ENCODE measurements at regions not wholly inside any gene's neighbourhood (a gene's known extent, or its start where the extent isn't known, plus 50 kb on each side); places are given as distances from the start of the nearest gene placed in this dataset.
"Not testable (repeated sequence)": the region's sequence is repeated elsewhere in the genome, so short reads cannot be mapped to it uniquely, and the experiment has no call there.

- in situ Hi-C loops (cut with MboI) = no loop called here
Observed at GRCh38 chr1:201732351-201732750, 96.6 kb upstream of the IPO9 start.

GRCh38 chr1:201734221-201734620, 94.7 kb upstream of the IPO9 start:
- Histone ChIP-seq H3F3A (ENCODE audit: insufficient read depth) (peaks cover 52% of the 10 kb centered on the region), H3K4me1 (ENCODE audit: insufficient read depth) (peaks cover 48% of the 10 kb centered on the region), H3K79me2 (ENCODE audit: insufficient read depth) (peaks cover 100% of the 10 kb centered on the region)
- H3K4me2 ChIP-seq (ENCODE audit: unreplicated experiment); H4K20me1 ChIP-seq (ENCODE audit: insufficient read depth); H3K27ac ChIP-seq; H3K4me3 ChIP-seq; H2AFZ ChIP-seq; H3K9me3 ChIP-seq (ENCODE audit: low read depth); H3K9me2 ChIP-seq (ENCODE audit: insufficient read depth); H3K9ac ChIP-seq; in situ Hi-C loops (cut with MboI); DNase-seq; H3K27me3 ChIP-seq (replicated peaks; ENCODE audit: insufficient read depth); H3K36me3 ChIP-seq (ENCODE audit: low read depth): not testable (repeated sequence)
- 83 to 85% methylated on average over 4 of the region's 4 CpGs for WGBS, 2 experiments (ENCODE audit: low coverage in 1 of 2, low lambda C conversion rate in 2 of 2, missing lambda C conversion rate in 2 of 2)

More at GRCh38 chr1:201732351-201732750, 96.6 kb upstream of the IPO9 start:
- H2AFZ ChIP-seq = no peak overlapping the region
- no peak overlapping the region for H3K4me3 ChIP-seq
- H3K27me3 ChIP-seq (replicated peaks; ENCODE audit: insufficient read depth) = no peaks in the 10 kb centered on the region
- H3K79me2 ChIP-seq (ENCODE audit: insufficient read depth) = peaks cover 100% of the 10 kb centered on the region
- no peaks in the 10 kb centered on the region for H4K20me1 ChIP-seq (ENCODE audit: insufficient read depth)
- peak overlapping the region; percentile 24 for H3K4me2 ChIP-seq (ENCODE audit: unreplicated experiment)
- no peaks in the 10 kb centered on the region for H3K9me2 ChIP-seq (ENCODE audit: insufficient read depth)
- H3K36me3 ChIP-seq (ENCODE audit: low read depth) = no peaks in the 10 kb centered on the region; the same call in 1 of the 2 replicates
- TF ChIP-seq EZH2phosphoT487 (IDR thresholded peaks at IDR 0.05; ENCODE audit: insufficient read depth, low read depth) (no peak), EZH2 (IDR thresholded peaks at IDR 0.05; ENCODE audit: insufficient read depth, poor library complexity, severe bottlenecking) (no peak)
- 48 to 56% methylated on average over 2 of the region's 2 CpGs for WGBS, 2 experiments (ENCODE audit: low coverage in 1 of 2, low lambda C conversion rate in 2 of 2, missing lambda C conversion rate in 2 of 2)
- peaks cover 47% of the 10 kb centered on the region for H3F3A ChIP-seq (ENCODE audit: insufficient read depth)
- H3K27ac ChIP-seq = peak overlapping the region; percentile 47
- peaks cover 29% of the 10 kb centered on the region for H3K4me1 ChIP-seq (ENCODE audit: insufficient read depth)
- DNase-seq = peak; percentile 68
- H3K9me3 ChIP-seq (ENCODE audit: low read depth) = no peaks in the 10 kb centered on the region
- H3K9ac ChIP-seq = 0 out of 2 replicates have a peak overlapping the region, but pooled peaks have one; percentile 18

DNA sequence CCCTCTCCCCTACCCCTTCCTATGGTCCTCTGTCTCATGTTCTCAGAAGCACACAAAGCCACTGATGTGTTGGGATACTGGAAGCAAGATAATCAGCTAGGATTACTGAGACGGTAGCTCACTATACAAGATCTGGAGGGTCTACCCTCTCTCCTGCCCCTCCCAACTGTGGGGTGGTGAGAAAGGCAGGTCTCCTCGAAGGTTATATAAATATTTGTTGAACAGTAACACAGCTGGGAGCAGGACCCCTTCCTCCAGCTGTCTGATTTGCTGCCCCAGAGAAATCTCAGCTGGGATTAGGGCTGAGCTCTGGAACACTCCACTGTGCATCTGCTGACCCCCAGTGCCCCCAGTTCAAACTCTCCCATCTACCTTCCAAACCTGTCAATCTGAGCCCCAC, 94.2 kb upstream of the IPO9 start:
- Histone ChIP-seq H3K27me3 (replicated peaks; ENCODE audit: insufficient read depth) (no peaks in the 10 kb centered on the region), H3K9me2 (ENCODE audit: insufficient read depth) (no peaks in the 10 kb centered on the region), H3K27ac (no peak overlapping the region), H3K4me1 (ENCODE audit: insufficient read depth) (peaks cover 49% of the 10 kb centered on the region), H3K79me2 (ENCODE audit: insufficient read depth) (peaks cover 100% of the 10 kb centered on the region), H4K20me1 (ENCODE audit: insufficient read depth) (no peaks in the 10 kb centered on the region), H3K4me3 (no peak overlapping the region), H3K9ac (no peak overlapping the region), H3K4me2 (ENCODE audit: unreplicated experiment) (no peak overlapping the region), H2AFZ (no peak overlapping the region), H3K9me3 (ENCODE audit: low read depth) (no peaks in the 10 kb centered on the region), H3K36me3 (ENCODE audit: low read depth) (no peaks in the 10 kb centered on the region), H3F3A (ENCODE audit: insufficient read depth) (peaks cover 52% of the 10 kb centered on the region)
- TF ChIP-seq EZH2phosphoT487 (IDR thresholded peaks at IDR 0.05; ENCODE audit: insufficient read depth, low read depth) (no peak), EZH2 (IDR thresholded peaks at IDR 0.05; ENCODE audit: insufficient read depth, poor library complexity, severe bottlenecking) (no peak)
- WGBS, 2 experiments (ENCODE audit: low coverage in 1 of 2, low lambda C conversion rate in 2 of 2, missing lambda C conversion rate in 2 of 2) = 69 to 76% methylated on average over 2 of the region's 2 CpGs
- DNase-seq = no peak
- in situ Hi-C loops (cut with MboI) = no loop called here

- 73 to 76% methylated on average over 6 of the region's 6 CpGs for WGBS, 2 experiments (ENCODE audit: low coverage in 1 of 2, low lambda C conversion rate in 2 of 2, missing lambda C conversion rate in 2 of 2)
- H3K27ac ChIP-seq = peak overlapping the region; percentile 76
Observed at GRCh38 chr1:201736707-201737320, 92.1 kb upstream of the IPO9 start.

More at GRCh38 chr1:201736707-201737320, 92.1 kb upstream of the IPO9 start:
- peak overlapping the region; percentile 94 for H3K4me2 ChIP-seq (ENCODE audit: unreplicated experiment)
- peaks cover 55% of the 10 kb centered on the region for H3F3A ChIP-seq (ENCODE audit: insufficient read depth)
- in situ Hi-C loops (cut with MboI) = no loop called here
- peak overlapping the region; percentile 92 for H3K9ac ChIP-seq
- no peaks in the 10 kb centered on the region for H3K9me2 ChIP-seq (ENCODE audit: insufficient read depth)
- H3K27me3 ChIP-seq (replicated peaks; ENCODE audit: insufficient read depth) = no peaks in the 10 kb centered on the region
- H3K79me2 ChIP-seq (ENCODE audit: insufficient read depth) = peaks cover 100% of the 10 kb centered on the region
- DNase-seq = no peak
- no peak overlapping the region for H2AFZ ChIP-seq
- no peaks in the 10 kb centered on the region for H4K20me1 ChIP-seq (ENCODE audit: insufficient read depth)
- H3K4me1 ChIP-seq (ENCODE audit: insufficient read depth) = peaks cover 59% of the 10 kb centered on the region
- H3K36me3 ChIP-seq (ENCODE audit: low read depth) = no peaks in the 10 kb centered on the region
- TF ChIP-seq EZH2 (IDR thresholded peaks at IDR 0.05; ENCODE audit: insufficient read depth, poor library complexity, severe bottlenecking) (no peak), EZH2phosphoT487 (IDR thresholded peaks at IDR 0.05; ENCODE audit: insufficient read depth, low read depth) (no peak)
- no peak overlapping the region for H3K4me3 ChIP-seq
- H3K9me3 ChIP-seq (ENCODE audit: low read depth) = no peaks in the 10 kb centered on the region

Data from GM23248 (cell line).